ENCODE measurements at regions not wholly inside any gene's neighbourhood (a gene's known extent, or its start where the extent isn't known, plus 50 kb on each side); places are given as distances from the start of the nearest gene placed in this dataset.

GRCh38 chr20:61117725-61118124 is 134.3 kb upstream of the CDH4 start:
- intact Hi-C loops (cut with DNase I), result no loop called here
- 39 to 62% (median 45%) methylated on average over 5 of the region's 5 CpGs for WGBS, 3 donors
- no peaks in the 10 kb centered on the region for H3K36me3 ChIP-seq
- H3K27ac ChIP-seq, result no peak overlapping the region
- DNase-seq, result no peak
- no peaks in the 10 kb centered on the region for H3K27me3 ChIP-seq
- no peak overlapping the region for H3K4me3 ChIP-seq
- TF ChIP-seq CTCF (IDR thresholded peaks at IDR 0.05), result no peak
- H3K9me3 ChIP-seq, result no peaks in the 10 kb centered on the region
- H3K4me1 ChIP-seq (ENCODE audit: insufficient read depth), result no peaks in the 10 kb centered on the region

- Histone ChIP-seq H3K27ac (no peak overlapping the region), H3K36me3 (no peaks in the 10 kb centered on the region), H3K4me3 (no peak overlapping the region), H3K27me3 (no peaks in the 10 kb centered on the region), H3K9me3 (no peaks in the 10 kb centered on the region), H3K4me1 (ENCODE audit: insufficient read depth) (no peaks in the 10 kb centered on the region)
- TF ChIP-seq CTCF (IDR thresholded peaks at IDR 0.05) (no peak), POLR2A (IDR thresholded peaks at IDR 0.05) (no peak), EP300 (IDR thresholded peaks at IDR 0.05) (no peak)
- WGBS, 3 donors, result 83 to 87% (median 86%) methylated on average over 14 of the region's 14 CpGs
- no peak for DNase-seq
- intact Hi-C loops (cut with DNase I), result no loop called here
Observed at GRCh38 chr20:61118429-61119224, 133.4 kb upstream of the CDH4 start.

GRCh38 chr20:61119273-61119672 is 132.8 kb upstream of the CDH4 start:
- Histone ChIP-seq H3K27ac (no peak overlapping the region), H3K9me3 (no peaks in the 10 kb centered on the region), H3K36me3 (no peaks in the 10 kb centered on the region), H3K4me1 (ENCODE audit: insufficient read depth) (no peaks in the 10 kb centered on the region), H3K27me3 (no peaks in the 10 kb centered on the region), H3K4me3 (no peak overlapping the region)
- DNase-seq, result no peak
- TF ChIP-seq EP300 (IDR thresholded peaks at IDR 0.05), result no peak
- no peak for TF ChIP-seq POLR2A (IDR thresholded peaks at IDR 0.05)
- intact Hi-C loops (cut with DNase I), result no loop called here
- 71 to 78% (median 72%) methylated on average over 10 of the region's 10 CpGs for WGBS, 3 donors

DNA sequence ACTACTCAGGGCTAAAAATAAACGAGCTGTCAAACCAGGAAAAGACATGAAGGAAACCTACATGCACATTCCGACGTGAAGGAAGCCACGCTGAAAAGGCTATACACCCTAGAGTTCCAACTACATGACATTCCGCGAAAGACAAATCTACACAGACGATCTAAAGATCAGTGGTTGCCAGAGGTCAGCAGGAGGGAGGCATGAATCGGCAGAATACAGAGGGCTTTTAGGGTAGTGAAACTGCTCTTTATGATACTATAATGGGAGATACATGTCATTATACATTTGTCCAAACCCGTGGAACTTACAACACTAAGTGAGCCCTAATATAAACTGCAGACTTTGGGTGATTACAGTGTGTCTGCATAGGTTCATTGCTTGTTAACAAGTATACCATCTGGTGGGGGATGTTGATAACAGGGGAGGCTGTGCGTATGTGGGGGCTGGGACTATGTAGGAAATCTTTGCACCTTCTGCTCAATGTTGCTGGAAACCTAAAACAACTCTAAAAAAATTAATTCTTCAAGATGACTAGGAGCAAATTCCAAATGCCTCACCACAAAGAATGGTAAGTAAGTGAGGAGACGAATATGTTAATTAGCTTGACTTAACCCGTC is 132.2 kb upstream of the CDH4 start:
- Histone ChIP-seq H3K27ac (no peak overlapping the region), H3K36me3 (no peaks in the 10 kb centered on the region), H3K4me1 (ENCODE audit: insufficient read depth) (no peaks in the 10 kb centered on the region), H3K27me3 (no peaks in the 10 kb centered on the region), H3K4me3 (no peak overlapping the region), H3K9me3 (no peaks in the 10 kb centered on the region)
- intact Hi-C loops (cut with DNase I), result no loop called here
- DNase-seq, result no peak
- TF ChIP-seq EP300 (IDR thresholded peaks at IDR 0.05), result no peak
- no peak for TF ChIP-seq CTCF (IDR thresholded peaks at IDR 0.05)
- WGBS, 3 donors, result 59 to 69% (median 60%) methylated on average over 12 of the region's 12 CpGs
